AG04450 (cell line): ENCODE measurements at regions not wholly inside any gene's neighbourhood (a gene's known extent, or its start where the extent isn't known, plus 50 kb on each side); places are given as distances from the start of the nearest gene placed in this dataset.

Experiments used
- CTCF ChIA-PET: fragments of 300-600, 350-600 bp; formaldehyde crosslinking; extraction: SDS; loops from one replicate; lab custom pipeline; 2022; ENCODE audit warnings: antibody characterized with exemption, inconsistent platforms; lab: Charles Lee
- POLR2A ChIA-PET: fragments of 350-600 bp; formaldehyde crosslinking; extraction: SDS; loops from one replicate; lab custom pipeline; 2021; ENCODE audit warnings: antibody characterized with exemption, inconsistent platforms; lab: Yijun Ruan, JAX
- DNase-seq: peaks from one replicate; pipeline ENCODE4 v3.0.0-alpha.2; 2011; ENCODE audit warnings: low read depth, low spot score
- H3K27ac ChIP-seq: one replicate; pipeline ENCODE4 v1.5.1; 2012; ENCODE audit warnings: low read depth, low read length, control low read depth
- H3K27me3 ChIP-seq: one replicate; pipeline ENCODE4 v1.6.0; 2012; ENCODE audit warnings: low read length; ENCODE audit not compliant: control insufficient read depth, insufficient read depth
- H3K4me3 ChIP-seq: 2 replicates; pipeline ENCODE4 v1.5.1; 2011; ENCODE audit warnings: mild to moderate bottlenecking, low read depth, low read length, control low read depth
- H3K9me3 ChIP-seq: 2 replicates; pipeline ENCODE4 v1.5.1; 2012; ENCODE audit warnings: low read length; ENCODE audit not compliant: control insufficient read depth, insufficient read depth
- CTCF ChIP-seq: IDR thresholded peaks from 2 replicates; pipeline ENCODE4 v1.5.1; 2011; ENCODE audit warnings: low read depth, low read length, control low read depth, inconsistent platforms

DNA sequence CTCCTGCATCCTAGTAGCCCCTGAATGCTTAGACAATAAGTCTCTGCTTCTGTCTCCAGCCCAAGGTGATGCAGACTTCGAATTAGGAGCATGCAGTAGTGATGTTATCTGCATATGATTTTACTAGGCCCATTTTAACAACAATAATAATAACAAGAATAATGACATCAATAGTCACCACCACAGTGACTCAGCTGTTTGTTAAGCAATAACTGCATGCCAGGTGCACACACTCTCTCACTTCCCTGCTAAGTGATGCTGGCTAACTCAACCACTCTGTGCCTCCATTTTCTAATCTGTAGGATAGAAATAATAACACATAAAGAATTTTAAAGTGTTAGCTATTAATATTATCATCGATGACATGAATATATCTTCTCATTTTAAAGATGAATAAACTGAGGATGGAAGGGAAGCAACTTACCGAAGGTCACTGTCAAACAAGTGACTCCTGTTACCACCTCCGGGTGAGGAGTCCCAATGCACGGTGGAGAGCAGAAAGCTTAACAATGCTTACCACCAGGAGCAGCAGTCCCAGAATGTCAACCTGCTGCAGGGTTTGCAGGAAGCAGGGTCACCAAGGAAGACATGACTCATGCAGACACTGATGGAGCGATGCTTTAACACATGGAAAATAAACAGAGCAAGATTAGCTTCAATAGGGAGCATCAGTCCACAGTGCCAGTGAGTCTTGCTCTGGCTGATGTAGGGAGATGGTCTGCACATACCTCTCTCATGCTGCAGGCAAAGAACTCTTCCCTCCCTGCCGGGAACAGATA, 290.2 kb downstream of the SPATA17 start:
- Histone ChIP-seq H3K27me3 (peaks cover 5% of the 10 kb centered on the region), H3K27ac (no peak overlapping the region), H3K4me3 (no peak overlapping the region), H3K9me3 (no peaks in the 10 kb centered on the region)
- no peak for DNase-seq
- ChIA-PET POLR2A (no interaction called here), CTCF (no interaction called here)
- TF ChIP-seq CTCF, result no peak

DNA sequence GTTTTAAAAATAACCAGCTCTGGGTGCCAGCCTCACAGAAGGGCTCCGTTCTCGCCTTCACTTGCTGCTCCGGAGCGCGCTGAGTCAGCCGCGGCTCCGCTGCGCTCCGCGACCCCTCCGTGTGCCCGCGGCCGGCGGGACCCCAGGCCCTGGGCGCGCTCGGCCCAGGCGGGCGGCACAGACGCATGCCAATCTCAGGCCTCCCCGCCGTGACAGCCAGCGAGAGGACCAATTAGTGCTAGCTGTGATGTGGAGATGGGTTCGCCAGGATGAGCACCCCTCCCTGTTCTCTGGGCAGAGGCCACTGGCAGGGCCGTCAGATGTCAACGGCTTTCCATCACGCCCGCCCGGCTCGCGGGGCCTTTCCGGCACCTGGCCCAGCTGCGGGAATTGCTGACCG, 293.8 kb downstream of the SPATA17 start:
- POLR2A ChIA-PET, result no interaction called here
- CTCF ChIA-PET, result no interaction called here

DNA sequence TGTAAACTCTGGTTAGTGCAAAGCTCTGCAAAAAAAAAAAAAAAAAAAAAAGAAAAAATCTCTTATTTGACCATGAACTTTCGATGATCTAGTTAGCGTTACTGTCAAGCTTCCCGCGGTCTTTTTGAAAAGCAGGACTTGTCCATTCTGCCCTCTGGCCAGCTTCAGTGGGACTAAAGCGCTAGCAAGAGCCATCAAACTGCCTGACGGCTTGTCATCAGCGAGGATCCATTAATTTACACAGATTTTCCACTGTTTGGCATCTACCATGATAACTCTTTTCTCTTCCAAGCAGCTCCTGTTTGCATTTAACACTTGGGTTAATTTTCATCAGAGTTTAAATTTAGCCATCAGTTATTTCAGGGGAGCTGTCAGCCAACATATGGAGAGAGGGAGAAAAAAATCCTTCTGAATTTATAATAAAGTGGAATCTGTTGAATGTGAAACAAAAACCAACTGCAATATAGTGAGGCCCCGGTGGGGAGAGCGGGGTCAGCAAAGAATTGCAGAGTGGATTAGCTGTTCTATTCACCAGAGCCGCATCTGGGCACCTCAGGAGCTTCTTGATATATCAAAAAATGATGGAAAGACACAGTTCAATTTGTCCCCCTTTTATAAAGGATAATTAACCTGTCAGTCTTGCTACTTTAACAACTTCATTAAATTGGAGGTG, 298.2 kb downstream of the SPATA17 start:
- H3K27ac ChIP-seq, result no peak overlapping the region
- TF ChIP-seq CTCF, result no peak
- no peak for DNase-seq
- CTCF ChIA-PET, result no interaction called here
- POLR2A ChIA-PET, result no interaction called here
- peaks cover 2% of the 10 kb centered on the region for H3K27me3 ChIP-seq
- H3K9me3 ChIP-seq, result no peaks in the 10 kb centered on the region
- no peak overlapping the region for H3K4me3 ChIP-seq

More for the DNA sequence above, 293.8 kb downstream of the SPATA17 start:
- Histone ChIP-seq H3K9me3 (no peaks in the 10 kb centered on the region), H3K27ac (no peak overlapping the region), H3K4me3 (no peak overlapping the region), H3K27me3 (peaks cover 3% of the 10 kb centered on the region)
- no peak for TF ChIP-seq CTCF
- DNase-seq, result no peak

DNA sequence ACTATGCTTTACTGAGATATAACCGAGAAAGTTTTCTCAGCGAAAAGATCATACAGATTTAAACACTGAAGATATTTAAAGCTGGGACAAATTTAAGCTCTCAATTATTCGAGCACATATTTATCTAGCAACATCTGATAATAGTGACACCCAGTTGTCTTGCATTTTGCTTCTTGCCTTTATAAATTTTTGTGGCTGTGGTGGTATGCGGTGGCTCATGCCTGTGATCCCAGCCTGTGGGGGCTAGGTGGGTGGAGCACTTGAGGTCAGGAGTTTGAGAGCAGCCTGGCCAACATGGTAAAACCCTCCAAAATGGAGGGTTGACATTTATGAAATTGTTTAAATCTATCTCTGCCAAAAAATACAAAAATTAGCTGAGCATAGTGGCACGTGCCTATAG, 312.2 kb downstream of the SPATA17 start:
- TF ChIP-seq CTCF, result no peak
- Histone ChIP-seq H3K9me3 (no peaks in the 10 kb centered on the region), H3K27me3 (no peaks in the 10 kb centered on the region), H3K4me3 (no peak overlapping the region), H3K27ac (no peak overlapping the region)
- ChIA-PET POLR2A (no interaction called here), CTCF (no interaction called here)
- DNase-seq, result no peak

DNA sequence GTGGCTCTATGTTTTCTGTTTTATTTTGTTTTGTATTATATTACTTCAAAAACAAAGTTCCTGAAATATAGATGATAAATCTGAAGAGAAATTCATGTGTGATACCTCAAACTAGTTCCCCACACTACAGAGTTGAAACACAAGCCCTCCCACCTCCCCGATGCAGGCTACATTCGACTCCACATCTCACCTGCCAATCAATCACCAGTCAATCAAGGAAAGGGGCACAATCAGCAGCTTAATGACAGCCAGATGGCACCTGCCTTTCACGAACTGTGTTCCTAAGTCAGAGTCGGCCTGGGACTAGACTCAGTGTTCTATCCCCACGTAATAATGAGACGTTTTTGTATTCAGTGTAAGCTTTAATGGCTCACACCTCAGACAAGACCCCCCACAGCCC, 313.4 kb downstream of the SPATA17 start:
- DNase-seq, result no peak
- H3K9me3 ChIP-seq, result no peaks in the 10 kb centered on the region
- no peak for TF ChIP-seq CTCF
- no peak overlapping the region for H3K27ac ChIP-seq
- ChIA-PET CTCF (no interaction called here), POLR2A (no interaction called here)
- H3K4me3 ChIP-seq, result no peak overlapping the region
- H3K27me3 ChIP-seq, result no peaks in the 10 kb centered on the region
